SK-N-MC (cell line): ENCODE measurements at regions not wholly inside any gene's neighbourhood (a gene's known extent, or its start where the extent isn't known, plus 50 kb on each side); places are given as distances from the start of the nearest gene placed in this dataset.

Experiments used
- FOXP2 ChIP-seq: optimal IDR thresholded peaks from 2 replicates; pipeline ENCODE3; 2011; ENCODE audit warnings: mild to moderate bottlenecking, moderate library complexity; ENCODE audit not compliant: insufficient read depth; ENCODE audit errors: extremely low read length, control extremely low read depth
- POLR2AphosphoS5 ChIP-seq: IDR thresholded peaks from 2 replicates; pipeline ENCODE4 v1.6.1; 2012; ENCODE audit warnings: mild to moderate bottlenecking, low read depth, low read length, borderline replicate concordance

- TF ChIP-seq POLR2AphosphoS5: no peak
- TF ChIP-seq FOXP2: no peak
Observed at GRCh38 chr6:9503111-9503761, 911.6 kb downstream of the TFAP2A start.
